Esophagus squamous epithelium (tissue), 4 donors: ENCODE measurements at regions not wholly inside any gene's neighbourhood (a gene's known extent, or its start where the extent isn't known, plus 50 kb on each side); places are given as distances from the start of the nearest gene placed in this dataset.

Source experiments
- CTCF ChIP-seq, 6 experiments: fragments of 450-650 bp in 4 of 6; fragments of 200-600 bp in 2 of 6; sonication (generic) in 2 of 6; IDR thresholded peaks; one replicate each; pipeline ENCODE4 v1.5.1; 2016 to 2019; ENCODE audit warnings: antibody characterized with exemption in 6 of 6, mild to moderate bottlenecking in 4 of 6, moderate library complexity in 4 of 6
- POLR2A ChIP-seq, 4 donors: fragments of 450-650 bp; IDR thresholded peaks; one replicate each; pipeline ENCODE4 v1.6.1; 2017; ENCODE audit warnings: antibody characterized with exemption in 4 of 4, mild to moderate bottlenecking in 4 of 4, moderate library complexity in 3 of 4

GRCh38 chr7:119665796-119666195 lies 607.2 kb upstream of the KCND2 start:
- TF ChIP-seq CTCF (IDR thresholded peaks at IDR 0.05) (no peak), POLR2A (IDR thresholded peaks at IDR 0.05) (no peak)
